ENCODE measurements at regions not wholly inside any gene's neighbourhood (a gene's known extent, or its start where the extent isn't known, plus 50 kb on each side); places are given as distances from the start of the nearest gene placed in this dataset.

DNA sequence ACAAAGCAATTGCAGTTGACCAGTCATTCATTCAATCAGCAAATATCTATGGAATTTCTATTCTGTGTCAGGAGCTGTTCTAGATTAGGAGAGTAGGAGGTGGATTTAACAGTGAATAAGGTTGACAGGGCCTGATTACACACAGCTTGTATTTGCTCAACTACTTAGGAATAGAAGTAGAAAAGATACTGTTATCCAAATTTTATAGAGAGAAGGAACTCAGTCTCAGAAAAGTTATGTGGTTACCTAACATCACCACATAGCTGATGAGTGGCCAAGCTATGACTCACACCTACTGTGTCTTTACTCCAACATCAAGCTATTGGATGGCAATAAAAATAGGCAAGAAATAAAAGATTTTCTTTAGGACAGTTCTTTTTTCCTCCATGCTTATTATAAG, 374.8 kb downstream of the RMST start:
- no peak overlapping the region for H3K56ac ChIP-seq (ENCODE audit: insufficient read length, low read depth, low read length)
- H3K4me1 ChIP-seq (ENCODE audit: insufficient read depth, low read length): no peaks in the 10 kb centered on the region; the same call in 1 of the 2 replicates
- H4K91ac ChIP-seq (ENCODE audit: insufficient read length, low read depth, low read length): no peak overlapping the region
- no peak overlapping the region for H3T11ph ChIP-seq (ENCODE audit: low read length)
- Mint-ChIP-seq H3K27me3 (ENCODE audit: low read depth) (no peaks in the 10 kb centered on the region), H3K4me1 (peaks cover 12 to 25% of the 10 kb centered on the region in 2 experiments), H3K9me3 (no peaks in the 10 kb centered on the region), H3K27ac (no peak overlapping the region; a peak in 1 of 7 replicates), H3K36me3 (ENCODE audit: insufficient read depth in 1 of 3, low read depth in 3 of 3) (no peaks in the 10 kb centered on the region), H3K4me3 (no peak overlapping the region)
- H2BK120ac ChIP-seq (ENCODE audit: low read depth, low read length, poor library complexity, severe bottlenecking): no peak overlapping the region
- no peak overlapping the region for H2AK5ac ChIP-seq (ENCODE audit: insufficient read length, low read length)
- H3K18ac ChIP-seq (ENCODE audit: insufficient read length, low read depth, low read length): no peak overlapping the region
- no peaks in the 10 kb centered on the region for H3K79me2 ChIP-seq (ENCODE audit: insufficient read depth, low read length)
- no peak overlapping the region for H2BK12ac ChIP-seq (ENCODE audit: insufficient read length, low read depth, low read length)
- H4K5ac ChIP-seq (ENCODE audit: insufficient read length, low read depth, low read length): no peak overlapping the region
- no peak overlapping the region for H2BK15ac ChIP-seq (ENCODE audit: low read depth, low read length)
- H3K14ac ChIP-seq (ENCODE audit: insufficient read depth, low read length): no peak overlapping the region
- no peaks in the 10 kb centered on the region for H4K20me1 ChIP-seq (ENCODE audit: control insufficient read depth, insufficient read depth, insufficient read length)
- H4K8ac ChIP-seq (replicated peaks; ENCODE audit: insufficient read length, low read depth, low read length): no peak overlapping the region
- DNase-seq: no peak
- H3K23ac ChIP-seq (ENCODE audit: insufficient read length, low read depth, low read length): no peak overlapping the region
- no peak overlapping the region for H3K27ac ChIP-seq (ENCODE audit: insufficient read length, low read depth, low read length)
- H2BK5ac ChIP-seq (ENCODE audit: insufficient read length, low read length): no peak overlapping the region
- TF ChIP-seq, protein P1, sequence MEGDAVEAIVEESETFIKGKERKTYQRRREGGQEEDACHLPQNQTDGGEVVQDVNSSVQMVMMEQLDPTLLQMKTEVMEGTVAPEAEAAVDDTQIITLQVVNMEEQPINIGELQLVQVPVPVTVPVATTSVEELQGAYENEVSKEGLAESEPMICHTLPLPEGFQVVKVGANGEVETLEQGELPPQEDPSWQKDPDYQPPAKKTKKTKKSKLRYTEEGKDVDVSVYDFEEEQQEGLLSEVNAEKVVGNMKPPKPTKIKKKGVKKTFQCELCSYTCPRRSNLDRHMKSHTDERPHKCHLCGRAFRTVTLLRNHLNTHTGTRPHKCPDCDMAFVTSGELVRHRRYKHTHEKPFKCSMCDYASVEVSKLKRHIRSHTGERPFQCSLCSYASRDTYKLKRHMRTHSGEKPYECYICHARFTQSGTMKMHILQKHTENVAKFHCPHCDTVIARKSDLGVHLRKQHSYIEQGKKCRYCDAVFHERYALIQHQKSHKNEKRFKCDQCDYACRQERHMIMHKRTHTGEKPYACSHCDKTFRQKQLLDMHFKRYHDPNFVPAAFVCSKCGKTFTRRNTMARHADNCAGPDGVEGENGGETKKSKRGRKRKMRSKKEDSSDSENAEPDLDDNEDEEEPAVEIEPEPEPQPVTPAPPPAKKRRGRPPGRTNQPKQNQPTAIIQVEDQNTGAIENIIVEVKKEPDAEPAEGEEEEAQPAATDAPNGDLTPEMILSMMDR (conservative IDR thresholded peaks at IDR 0.05): no peak
- no peak overlapping the region for H3K9ac ChIP-seq (ENCODE audit: extremely low read depth, insufficient read length, low read length)
- H3K27me3 ChIP-seq (ENCODE audit: insufficient read depth, low read length): no peaks in the 10 kb centered on the region
- H3K4me2 ChIP-seq (ENCODE audit: insufficient read depth, insufficient read length, low read length): no peak overlapping the region
- no peaks in the 10 kb centered on the region for H3K23me2 ChIP-seq (ENCODE audit: insufficient read length, low read depth, low read length, poor library complexity, severe bottlenecking)
- H3K79me1 ChIP-seq (ENCODE audit: insufficient read depth, low read depth, low read length, poor library complexity, severe bottlenecking): no peaks in the 10 kb centered on the region
- no peak overlapping the region for H2BK20ac ChIP-seq (ENCODE audit: low read depth, low read length, poor library complexity, severe bottlenecking)
- H3K4ac ChIP-seq (ENCODE audit: low read depth, low read length): no peak overlapping the region
- H3K9me3 ChIP-seq (ENCODE audit: control insufficient read depth, low read depth, low read length): no peaks in the 10 kb centered on the region
- H2AFZ ChIP-seq (ENCODE audit: low read length): no peak overlapping the region

Data from H9 (cell line).